ENCODE measurements at regions not wholly inside any gene's neighbourhood (a gene's known extent, or its start where the extent isn't known, plus 50 kb on each side); places are given as distances from the start of the nearest gene placed in this dataset.

DNA sequence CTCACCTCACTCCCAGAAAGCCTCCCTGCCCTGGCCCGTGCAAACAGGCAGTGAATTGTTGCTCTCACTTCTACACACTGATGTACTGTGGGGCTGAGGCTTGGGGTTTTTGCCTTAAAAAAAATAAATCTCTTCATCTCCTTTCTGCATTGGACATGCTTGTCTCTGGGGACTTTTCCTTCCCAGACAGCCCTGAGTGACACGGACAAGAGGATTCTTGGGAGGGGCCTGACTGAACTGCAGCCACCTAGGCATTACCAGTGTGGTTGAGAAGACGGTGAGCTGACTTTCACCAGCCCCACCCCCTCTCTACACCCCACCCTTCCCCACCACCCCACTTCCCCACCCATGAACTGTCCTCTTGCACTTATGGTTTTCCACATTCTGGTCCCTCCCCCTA lies 51.6 kb upstream of the PARP11 start:
- Histone ChIP-seq H3K4me1 (ENCODE audit: insufficient read depth) (no peaks in the 10 kb centered on the region), H3K79me2 (ENCODE audit: insufficient read depth) (no peaks in the 10 kb centered on the region), H3K9ac (no peak overlapping the region)

DNA sequence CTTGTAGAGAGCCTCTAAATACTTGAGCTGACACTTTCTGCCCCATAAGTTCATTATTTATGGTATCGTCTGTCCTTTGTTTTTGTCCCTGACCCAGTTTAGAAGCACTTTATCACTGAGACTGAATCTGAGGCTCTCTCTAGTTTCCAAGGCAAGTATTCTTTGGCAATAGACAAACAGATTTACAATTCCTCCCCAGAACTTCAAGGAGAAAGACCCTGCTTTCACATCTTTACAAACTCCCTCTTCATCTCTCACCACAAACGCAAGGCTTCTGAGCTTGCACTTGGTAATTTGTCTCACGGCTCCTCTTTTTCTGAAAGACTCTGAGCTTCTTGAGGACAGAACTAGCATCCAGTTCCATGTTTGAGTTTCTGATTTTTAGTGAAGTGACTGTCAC lies 49.8 kb upstream of the PARP11 start:
- in situ Hi-C loops (cut with MboI) = no loop called here
- TF ChIP-seq EZH2 (IDR thresholded peaks at IDR 0.05; ENCODE audit: insufficient read depth, poor library complexity, severe bottlenecking) = no peak
- TF ChIP-seq EZH2phosphoT487 (IDR thresholded peaks at IDR 0.05; ENCODE audit: insufficient read depth, low read depth) = no peak
- Histone ChIP-seq H3K9me3 (ENCODE audit: low read depth) (no peaks in the 10 kb centered on the region), H3K9me2 (ENCODE audit: insufficient read depth) (no peaks in the 10 kb centered on the region), H3K4me2 (ENCODE audit: unreplicated experiment) (no peak overlapping the region), H3F3A (ENCODE audit: insufficient read depth) (no peaks in the 10 kb centered on the region), H3K79me2 (ENCODE audit: insufficient read depth) (no peaks in the 10 kb centered on the region), H3K27me3 (replicated peaks; ENCODE audit: insufficient read depth) (peaks cover 34% of the 10 kb centered on the region), H3K9ac (no peak overlapping the region), H2AFZ (no peak overlapping the region), H3K4me3 (no peak overlapping the region), H3K36me3 (ENCODE audit: low read depth) (no peaks in the 10 kb centered on the region), H3K4me1 (ENCODE audit: insufficient read depth) (no peaks in the 10 kb centered on the region), H3K27ac (no peak overlapping the region), H4K20me1 (ENCODE audit: insufficient read depth) (no peaks in the 10 kb centered on the region)
- DNase-seq = no peak
- 7 to 8% methylated on average over 3 of the region's 3 CpGs for WGBS, 2 experiments (ENCODE audit: low coverage in 1 of 2, low lambda C conversion rate in 2 of 2, missing lambda C conversion rate in 2 of 2)

More for the DNA sequence above, 51.6 kb upstream of the PARP11 start:
- H3F3A ChIP-seq (ENCODE audit: insufficient read depth) = no peaks in the 10 kb centered on the region
- no peaks in the 10 kb centered on the region for H3K36me3 ChIP-seq (ENCODE audit: low read depth)
- 35 to 39% methylated on average over 2 to 3 of the region's 3 CpGs for WGBS, 2 experiments (ENCODE audit: low coverage in 1 of 2, low lambda C conversion rate in 2 of 2, missing lambda C conversion rate in 2 of 2)
- in situ Hi-C loops (cut with MboI) = no loop called here
- TF ChIP-seq EZH2 (IDR thresholded peaks at IDR 0.05; ENCODE audit: insufficient read depth, poor library complexity, severe bottlenecking) = no peak
- TF ChIP-seq EZH2phosphoT487 (IDR thresholded peaks at IDR 0.05; ENCODE audit: insufficient read depth, low read depth) = no peak
- no peak overlapping the region for H3K4me2 ChIP-seq (ENCODE audit: unreplicated experiment)
- no peaks in the 10 kb centered on the region for H3K9me2 ChIP-seq (ENCODE audit: insufficient read depth)
- H2AFZ ChIP-seq = no peak overlapping the region
- H3K9me3 ChIP-seq (ENCODE audit: low read depth) = no peaks in the 10 kb centered on the region
- no peak overlapping the region for H3K4me3 ChIP-seq
- H4K20me1 ChIP-seq (ENCODE audit: insufficient read depth) = no peaks in the 10 kb centered on the region
- no peak overlapping the region for H3K27ac ChIP-seq
- DNase-seq = no peak
- peaks cover 47% of the 10 kb centered on the region for H3K27me3 ChIP-seq (replicated peaks; ENCODE audit: insufficient read depth)
